ENCODE measurements at regions not wholly inside any gene's neighbourhood (a gene's known extent, or its start where the extent isn't known, plus 50 kb on each side); places are given as distances from the start of the nearest gene placed in this dataset.

- Histone ChIP-seq H3F3A (ENCODE audit: low read depth) (no peaks in the 10 kb centered on the region), H3K9me2 (replicated peaks; ENCODE audit: low read depth, low read length) (no peaks in the 10 kb centered on the region), H3K4me3 (ENCODE audit: low read length, poor library complexity, severe bottlenecking) (no peak overlapping the region), H3K79me2 (ENCODE audit: insufficient read depth, low read length) (no peaks in the 10 kb centered on the region), H3K36me3 (ENCODE audit: insufficient read depth, low read length) (no peaks in the 10 kb centered on the region), H3K4me1 (ENCODE audit: insufficient read depth, low read length, poor library complexity, severe bottlenecking) (no peaks in the 10 kb centered on the region), H4K20me1 (ENCODE audit: insufficient read depth, low read length, poor library complexity, severe bottlenecking) (no peaks in the 10 kb centered on the region), H2AFZ (ENCODE audit: low read length) (no peak overlapping the region), H3K4me2 (ENCODE audit: low read depth, low read length, poor library complexity, severe bottlenecking) (no peak overlapping the region), H3K27me3 (ENCODE audit: insufficient read depth, low read length, poor library complexity, severe bottlenecking) (no peaks in the 10 kb centered on the region), H3K9me3 (ENCODE audit: insufficient read depth, low read depth, low read length) (no peaks in the 10 kb centered on the region), H3K9ac (ENCODE audit: low read depth, low read length, poor library complexity, severe bottlenecking) (no peak overlapping the region)
- TF ChIP-seq EZH2phosphoT487 (IDR thresholded peaks at IDR 0.05; ENCODE audit: borderline replicate concordance) (no peak), CTCF (conservative IDR thresholded peaks at IDR 0.05; ENCODE audit: low read length) (no peak)
Measured at GRCh38 chr10:14438576-14438975, 107.9 kb upstream of the FRMD4A start.

- TF ChIP-seq EZH2phosphoT487 (IDR thresholded peaks at IDR 0.05; ENCODE audit: borderline replicate concordance) (no peak), CTCF (conservative IDR thresholded peaks at IDR 0.05; ENCODE audit: low read length) (no peak)
- H3K79me2 ChIP-seq (ENCODE audit: insufficient read depth, low read length) = no peaks in the 10 kb centered on the region
- H4K20me1 ChIP-seq (ENCODE audit: insufficient read depth, low read length, poor library complexity, severe bottlenecking) = no peaks in the 10 kb centered on the region
Measured at GRCh38 chr10:14438057-14438456, 107.3 kb upstream of the FRMD4A start.

GRCh38 chr10:14435976-14436632 is 105.4 kb upstream of the FRMD4A start:
- Histone ChIP-seq H3K27me3 (ENCODE audit: insufficient read depth, low read length, poor library complexity, severe bottlenecking) (no peaks in the 10 kb centered on the region), H3K9ac (ENCODE audit: low read depth, low read length, poor library complexity, severe bottlenecking) (no peak overlapping the region), H3F3A (ENCODE audit: low read depth) (no peaks in the 10 kb centered on the region), H3K9me3 (ENCODE audit: insufficient read depth, low read depth, low read length) (no peaks in the 10 kb centered on the region), H3K4me2 (ENCODE audit: low read depth, low read length, poor library complexity, severe bottlenecking) (no peak overlapping the region), H4K20me1 (ENCODE audit: insufficient read depth, low read length, poor library complexity, severe bottlenecking) (no peaks in the 10 kb centered on the region), H3K4me1 (ENCODE audit: insufficient read depth, low read length, poor library complexity, severe bottlenecking) (no peaks in the 10 kb centered on the region), H3K4me3 (ENCODE audit: low read length, poor library complexity, severe bottlenecking) (no peak overlapping the region), H3K9me2 (replicated peaks; ENCODE audit: low read depth, low read length) (no peaks in the 10 kb centered on the region), H3K79me2 (ENCODE audit: insufficient read depth, low read length) (no peaks in the 10 kb centered on the region), H3K36me3 (ENCODE audit: insufficient read depth, low read length) (no peaks in the 10 kb centered on the region), H2AFZ (ENCODE audit: low read length) (no peak overlapping the region)
- no peak for TF ChIP-seq EZH2phosphoT487 (IDR thresholded peaks at IDR 0.05; ENCODE audit: borderline replicate concordance)
- no peak for TF ChIP-seq CTCF (conservative IDR thresholded peaks at IDR 0.05; ENCODE audit: low read length)

More at GRCh38 chr10:14438057-14438456, 107.3 kb upstream of the FRMD4A start:
- Histone ChIP-seq H3K36me3 (ENCODE audit: insufficient read depth, low read length) (no peaks in the 10 kb centered on the region), H3F3A (ENCODE audit: low read depth) (no peaks in the 10 kb centered on the region), H3K9me3 (ENCODE audit: insufficient read depth, low read depth, low read length) (no peaks in the 10 kb centered on the region), H2AFZ (ENCODE audit: low read length) (no peak overlapping the region), H3K27me3 (ENCODE audit: insufficient read depth, low read length, poor library complexity, severe bottlenecking) (no peaks in the 10 kb centered on the region), H3K9me2 (replicated peaks; ENCODE audit: low read depth, low read length) (no peaks in the 10 kb centered on the region), H3K4me1 (ENCODE audit: insufficient read depth, low read length, poor library complexity, severe bottlenecking) (no peaks in the 10 kb centered on the region), H3K9ac (ENCODE audit: low read depth, low read length, poor library complexity, severe bottlenecking) (no peak overlapping the region), H3K4me2 (ENCODE audit: low read depth, low read length, poor library complexity, severe bottlenecking) (no peak overlapping the region), H3K4me3 (ENCODE audit: low read length, poor library complexity, severe bottlenecking) (no peak overlapping the region)

Measured in Loucy (cell line).